ENCODE measurements at regions not wholly inside any gene's neighbourhood (a gene's known extent, or its start where the extent isn't known, plus 50 kb on each side); places are given as distances from the start of the nearest gene placed in this dataset.

DNA sequence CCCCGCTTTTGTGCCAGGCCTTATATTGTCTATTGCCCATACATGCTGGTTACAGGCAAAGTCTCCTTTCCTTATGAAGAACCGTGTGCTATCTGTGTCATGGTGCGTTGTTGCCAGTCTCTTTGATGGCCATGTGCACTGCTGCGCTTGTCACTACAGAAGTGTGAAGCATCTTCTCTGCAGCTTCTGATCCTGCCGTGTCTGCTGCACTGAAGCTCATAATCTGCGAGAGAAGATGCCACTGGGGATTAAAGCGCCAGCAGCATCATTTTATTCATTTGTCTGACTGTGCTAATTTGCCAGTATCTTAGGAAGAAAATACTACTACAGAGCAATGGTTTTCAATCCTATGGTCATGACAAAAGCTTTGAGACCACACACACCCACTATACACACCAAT is 330.1 kb downstream of the FAT3 start:
- DNase-seq (ENCODE audit: low spot score), result no peak
- Mint-ChIP-seq H3K9me3 (ENCODE audit: unreplicated experiment) (no peaks in the 10 kb centered on the region), H3K4me1 (ENCODE audit: unreplicated experiment) (no peaks in the 10 kb centered on the region), H3K27ac (ENCODE audit: unreplicated experiment) (no peak overlapping the region), H3K4me3 (ENCODE audit: unreplicated experiment) (no peak overlapping the region), H3K27me3 (ENCODE audit: unreplicated experiment) (no peaks in the 10 kb centered on the region), H3K36me3 (ENCODE audit: low read depth, unreplicated experiment) (no peaks in the 10 kb centered on the region)
- TF ChIP-seq, protein P1, sequence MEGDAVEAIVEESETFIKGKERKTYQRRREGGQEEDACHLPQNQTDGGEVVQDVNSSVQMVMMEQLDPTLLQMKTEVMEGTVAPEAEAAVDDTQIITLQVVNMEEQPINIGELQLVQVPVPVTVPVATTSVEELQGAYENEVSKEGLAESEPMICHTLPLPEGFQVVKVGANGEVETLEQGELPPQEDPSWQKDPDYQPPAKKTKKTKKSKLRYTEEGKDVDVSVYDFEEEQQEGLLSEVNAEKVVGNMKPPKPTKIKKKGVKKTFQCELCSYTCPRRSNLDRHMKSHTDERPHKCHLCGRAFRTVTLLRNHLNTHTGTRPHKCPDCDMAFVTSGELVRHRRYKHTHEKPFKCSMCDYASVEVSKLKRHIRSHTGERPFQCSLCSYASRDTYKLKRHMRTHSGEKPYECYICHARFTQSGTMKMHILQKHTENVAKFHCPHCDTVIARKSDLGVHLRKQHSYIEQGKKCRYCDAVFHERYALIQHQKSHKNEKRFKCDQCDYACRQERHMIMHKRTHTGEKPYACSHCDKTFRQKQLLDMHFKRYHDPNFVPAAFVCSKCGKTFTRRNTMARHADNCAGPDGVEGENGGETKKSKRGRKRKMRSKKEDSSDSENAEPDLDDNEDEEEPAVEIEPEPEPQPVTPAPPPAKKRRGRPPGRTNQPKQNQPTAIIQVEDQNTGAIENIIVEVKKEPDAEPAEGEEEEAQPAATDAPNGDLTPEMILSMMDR (IDR thresholded peaks at IDR 0.05; ENCODE audit: unreplicated experiment), result no peak

DNA sequence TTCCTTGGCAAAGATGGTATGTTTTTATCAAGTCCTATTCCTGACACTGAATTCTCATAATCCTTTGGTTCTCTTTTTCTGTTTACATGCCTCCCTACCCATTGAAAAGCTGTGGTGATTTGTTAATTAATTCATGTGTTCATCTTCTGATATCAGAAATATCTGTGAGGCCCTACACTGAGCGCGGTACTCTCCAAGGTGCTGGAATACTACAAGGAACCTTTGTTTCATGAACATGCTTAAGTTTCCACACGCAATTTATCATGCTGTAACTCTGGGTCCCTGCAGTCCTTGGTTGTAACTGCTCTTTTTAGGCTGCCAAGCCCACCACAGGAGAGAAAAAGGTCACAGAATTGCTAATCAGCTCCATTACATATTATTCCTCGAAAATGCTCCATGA is 331.8 kb downstream of the FAT3 start:
- TF ChIP-seq, protein P1 (IDR thresholded peaks at IDR 0.05; ENCODE audit: unreplicated experiment), result no peak
- peak; percentile 39 for DNase-seq (ENCODE audit: low spot score)
- H3K4me3 Mint-ChIP-seq (ENCODE audit: unreplicated experiment), result no peak overlapping the region
- H3K9me3 Mint-ChIP-seq (ENCODE audit: unreplicated experiment), result no peaks in the 10 kb centered on the region
- no peaks in the 10 kb centered on the region for H3K36me3 Mint-ChIP-seq (ENCODE audit: low read depth, unreplicated experiment)
- H3K27me3 Mint-ChIP-seq (ENCODE audit: unreplicated experiment), result no peaks in the 10 kb centered on the region
- no peak overlapping the region for H3K27ac Mint-ChIP-seq (ENCODE audit: unreplicated experiment)
- H3K4me1 Mint-ChIP-seq (ENCODE audit: unreplicated experiment), result no peaks in the 10 kb centered on the region

DNA sequence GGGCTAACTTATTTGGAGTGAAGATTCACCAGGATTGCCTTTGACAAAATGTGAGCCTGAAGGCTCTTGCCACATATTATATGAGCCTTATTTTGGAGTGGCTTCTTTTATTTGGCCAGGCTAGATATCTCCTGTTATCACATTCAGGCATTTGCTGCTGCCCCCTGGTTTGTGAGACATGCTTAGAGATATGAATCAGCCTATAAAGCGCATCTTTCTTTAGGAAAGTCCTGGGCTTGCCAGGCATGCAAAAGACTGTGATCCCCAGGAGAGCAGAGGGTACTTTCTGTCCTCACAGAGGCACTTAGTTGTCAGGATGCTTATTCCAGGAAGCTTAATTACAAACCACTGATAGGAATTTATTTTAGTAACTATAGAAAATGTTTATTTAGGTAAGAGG is 333.3 kb downstream of the FAT3 start:
- Mint-ChIP-seq H3K4me3 (ENCODE audit: unreplicated experiment) (no peak overlapping the region), H3K4me1 (ENCODE audit: unreplicated experiment) (no peaks in the 10 kb centered on the region), H3K27me3 (ENCODE audit: unreplicated experiment) (no peaks in the 10 kb centered on the region), H3K36me3 (ENCODE audit: low read depth, unreplicated experiment) (no peaks in the 10 kb centered on the region), H3K27ac (ENCODE audit: unreplicated experiment) (no peak overlapping the region), H3K9me3 (ENCODE audit: unreplicated experiment) (no peaks in the 10 kb centered on the region)
- TF ChIP-seq, protein P1 (IDR thresholded peaks at IDR 0.05; ENCODE audit: unreplicated experiment), result no peak
- DNase-seq (ENCODE audit: low spot score), result no peak

DNA sequence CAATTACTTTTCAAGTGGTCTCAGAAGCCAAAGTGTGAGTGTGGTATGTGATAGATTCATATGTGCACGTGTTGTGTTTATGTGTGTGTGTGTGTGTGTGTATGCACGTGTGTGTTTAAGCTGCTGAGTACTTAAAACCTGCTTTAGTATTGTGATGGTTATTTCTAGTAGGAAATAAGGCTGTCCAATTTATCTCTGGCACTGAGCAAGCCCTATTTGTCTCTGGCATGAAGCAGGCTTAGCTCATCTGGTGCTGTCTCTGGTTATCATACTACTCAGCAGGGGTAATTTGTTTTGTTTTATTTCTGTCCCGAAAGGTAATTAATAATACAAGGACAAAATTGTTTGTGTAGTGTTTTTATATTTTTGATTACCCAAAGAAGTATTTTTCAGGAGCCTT is 333.7 kb downstream of the FAT3 start:
- Mint-ChIP-seq H3K4me3 (ENCODE audit: unreplicated experiment) (no peak overlapping the region), H3K27me3 (ENCODE audit: unreplicated experiment) (no peaks in the 10 kb centered on the region), H3K36me3 (ENCODE audit: low read depth, unreplicated experiment) (no peaks in the 10 kb centered on the region), H3K9me3 (ENCODE audit: unreplicated experiment) (no peaks in the 10 kb centered on the region), H3K4me1 (ENCODE audit: unreplicated experiment) (no peaks in the 10 kb centered on the region), H3K27ac (ENCODE audit: unreplicated experiment) (no peak overlapping the region)
- TF ChIP-seq, protein P1 (IDR thresholded peaks at IDR 0.05; ENCODE audit: unreplicated experiment), result no peak
- no peak for DNase-seq (ENCODE audit: low spot score)

DNA sequence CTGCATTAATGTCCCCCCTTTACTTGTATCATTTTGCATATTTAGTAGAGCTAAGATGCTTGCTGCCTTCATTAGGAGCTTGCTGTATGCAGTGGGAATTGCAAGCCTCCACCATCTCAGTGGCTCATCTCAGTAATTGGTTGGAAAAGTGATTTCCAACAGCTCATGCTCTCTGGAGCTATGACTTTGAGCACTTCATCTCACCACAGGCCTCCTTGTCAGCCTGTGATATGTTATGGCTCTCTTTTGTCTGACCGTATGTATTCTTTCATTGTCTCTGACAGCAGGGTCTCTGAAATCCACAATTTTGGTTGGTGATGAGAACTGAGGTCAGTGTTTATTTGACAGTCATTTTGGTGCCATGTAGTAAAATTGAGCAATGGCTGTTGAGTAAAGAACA is 345.1 kb downstream of the FAT3 start:
- Mint-ChIP-seq H3K9me3 (ENCODE audit: unreplicated experiment) (no peaks in the 10 kb centered on the region), H3K27me3 (ENCODE audit: unreplicated experiment) (peaks cover 2% of the 10 kb centered on the region), H3K4me1 (ENCODE audit: unreplicated experiment) (no peaks in the 10 kb centered on the region), H3K4me3 (ENCODE audit: unreplicated experiment) (no peak overlapping the region), H3K36me3 (ENCODE audit: low read depth, unreplicated experiment) (no peaks in the 10 kb centered on the region), H3K27ac (ENCODE audit: unreplicated experiment) (no peak overlapping the region)
- no peak for DNase-seq (ENCODE audit: low spot score)
- TF ChIP-seq, protein P1 (IDR thresholded peaks at IDR 0.05; ENCODE audit: unreplicated experiment), result no peak

Data from endothelial cell (in vitro differentiated cells).